HepG2 (cell line): ENCODE measurements at regions not wholly inside any gene's neighbourhood (a gene's known extent, or its start where the extent isn't known, plus 50 kb on each side); places are given as distances from the start of the nearest gene placed in this dataset.

ENCODE experiments used
- CTCF ChIP-seq: sonication (generic); formaldehyde crosslinking; IDR thresholded peaks from 2 replicates; pipeline ENCODE4 v1.5.0; 2020; ENCODE audit warnings: mild to moderate bottlenecking, missing genetic modification reagents, moderate library complexity
- HINFP ChIP-seq: sonication (generic); formaldehyde crosslinking; IDR thresholded peaks from 2 replicates; pipeline ENCODE4 v1.4.0; 2020; ENCODE audit warnings: low read depth, mild to moderate bottlenecking, missing genetic modification reagents
- NR3C1 ChIP-seq: sonication (generic); formaldehyde crosslinking; IDR thresholded peaks from 2 replicates; pipeline ENCODE4 v1.4.0; 2020; ENCODE audit warnings: missing genetic modification reagents
- POLR2A ChIP-seq, 2 experiments: IDR thresholded peaks; 2 replicates each; pipeline ENCODE4 v1.6.1; 2011; ENCODE audit warnings: low read depth in 2 of 2, low read length in 2 of 2, mild to moderate bottlenecking in 1 of 2, moderate library complexity in 1 of 2; ENCODE audit not compliant: insufficient read depth in 1 of 2
- POLR2AphosphoS5 ChIP-seq: IDR thresholded peaks from 2 replicates; pipeline ENCODE4 v1.6.1; 2012; ENCODE audit warnings: low read depth, low read length
- ZBTB1 ChIP-seq: sonication (generic); formaldehyde crosslinking; IDR thresholded peaks from 2 replicates; pipeline ENCODE4 v1.4.0; 2020; ENCODE audit warnings: missing genetic modification reagents, borderline replicate concordance
- ZBTB33 ChIP-seq: sonication (generic); formaldehyde crosslinking; IDR thresholded peaks from 2 replicates; pipeline ENCODE4 v1.4.0; 2020; ENCODE audit warnings: missing genetic modification reagents
- ZNF180 ChIP-seq: sonication (generic); formaldehyde crosslinking; IDR thresholded peaks from 2 replicates; pipeline ENCODE4 v1.4.0; 2020; ENCODE audit warnings: low read depth, missing genetic modification reagents, borderline replicate concordance
- ZNF20 ChIP-seq: sonication (generic); formaldehyde crosslinking; IDR thresholded peaks from 2 replicates; pipeline ENCODE4 v1.4.0; 2020; ENCODE audit warnings: mild to moderate bottlenecking, moderate library complexity, missing genetic modification reagents
- ZNF274 ChIP-seq: sonication (generic); formaldehyde crosslinking; IDR thresholded peaks from 2 replicates; pipeline ENCODE4 v1.5.1; 2020; ENCODE audit warnings: mild to moderate bottlenecking, missing genetic modification reagents
- ZNF317 ChIP-seq: sonication (generic); formaldehyde crosslinking; IDR thresholded peaks from 2 replicates; pipeline ENCODE4 v1.5.0; 2020; ENCODE audit warnings: mild to moderate bottlenecking, missing genetic modification reagents
- ZNF780A ChIP-seq: sonication (generic); formaldehyde crosslinking; IDR thresholded peaks from 2 replicates; pipeline ENCODE4 v1.8.0; 2022; ENCODE audit warnings: mild to moderate bottlenecking, missing genetic modification reagents, moderate library complexity
- ZNF781 ChIP-seq: sonication (generic); formaldehyde crosslinking; IDR thresholded peaks from 2 replicates; pipeline ENCODE4 v1.5.1; 2020; ENCODE audit warnings: borderline replicate concordance, mild to moderate bottlenecking, missing genetic modification reagents; ENCODE audit errors: not compliant biosample characterization

GRCh38 chr3:159850481-159850880 lies 138.2 kb upstream of the IL12A start:
- TF ChIP-seq CTCF, result no peak
- TF ChIP-seq ZNF274 (CRISPR knock-in tag), result no peak
- no peak for TF ChIP-seq ZNF180 (CRISPR knock-in tag)
- no peak for TF ChIP-seq ZBTB1
- TF ChIP-seq POLR2AphosphoS5, result no peak
- no peak for TF ChIP-seq ZNF780A (CRISPR knock-in tag)
- no peak for TF ChIP-seq HINFP (CRISPR knock-in tag)
- TF ChIP-seq POLR2A (IDR thresholded peaks at IDR 0.05; ENCODE audit: insufficient read depth in 1 of 2, low read depth in 2 of 2, low read length in 2 of 2), result no peak
- TF ChIP-seq ZNF317 (CRISPR knock-in tag), result no peak
- TF ChIP-seq ZNF20 (CRISPR knock-in tag), result no peak
- no peak for TF ChIP-seq NR3C1 (CRISPR knock-in tag)
- no peak for TF ChIP-seq ZNF781 (CRISPR knock-in tag)
- TF ChIP-seq ZBTB33, result no peak
